MCF 10A (cell line): ENCODE measurements at regions not wholly inside any gene's neighbourhood (a gene's known extent, or its start where the extent isn't known, plus 50 kb on each side); places are given as distances from the start of the nearest gene placed in this dataset.
"Not testable (repeated sequence)": the region's sequence is repeated elsewhere in the genome, so short reads cannot be mapped to it uniquely, and the experiment has no call there.

Experiments
- BruUV-seq: library from RNA; stranded (reverse); fragments of 400-500 nt; replicated peaks from 2 replicates; lab custom pipeline; 2021; lab: Mats Ljungman, UMichigan
- CTCF ChIA-PET: fragments of 300-600 bp; sonication (Branson Sonifier 250); formaldehyde crosslinking; extraction: SDS; loops from one replicate; lab custom pipeline; 2021; ENCODE audit warnings: antibody characterized with exemption, inconsistent platforms; lab: Yijun Ruan, JAX
- POLR2A ChIA-PET: fragments of 300-600, 350-650 bp; sonication (Branson Sonifier 250); formaldehyde crosslinking; extraction: SDS; loops from one replicate; lab custom pipeline; 2020; ENCODE audit warnings: antibody characterized with exemption, inconsistent platforms; lab: Yijun Ruan, JAX
- DNase-seq: peaks from one replicate; pipeline ENCODE4 v3.0.0-alpha.2; 2018; ENCODE audit not compliant: unreplicated experiment
- H3K27ac Mint-ChIP-seq: one replicate; pipeline ENCODE4 v1.8.0; 2022; ENCODE audit warnings: mild to moderate bottlenecking, low read depth, mixed read lengths; ENCODE audit not compliant: unreplicated experiment
- H3K27me3 Mint-ChIP-seq: one replicate; pipeline ENCODE4 v1.8.0; 2022; ENCODE audit warnings: mixed read lengths; ENCODE audit not compliant: insufficient read depth, unreplicated experiment
- H3K36me3 Mint-ChIP-seq: one replicate; pipeline ENCODE4 v1.8.0; 2022; ENCODE audit warnings: mild to moderate bottlenecking, moderate library complexity, mixed read lengths; ENCODE audit not compliant: insufficient read depth, unreplicated experiment
- H3K4me1 Mint-ChIP-seq: one replicate; pipeline ENCODE4 v1.8.0; 2022; ENCODE audit warnings: mixed read lengths; ENCODE audit not compliant: insufficient read depth, unreplicated experiment
- H3K4me3 Mint-ChIP-seq: one replicate; pipeline ENCODE4 v1.8.0; 2022; ENCODE audit warnings: mild to moderate bottlenecking, moderate library complexity, mixed read lengths; ENCODE audit not compliant: unreplicated experiment
- H3K9me3 Mint-ChIP-seq: one replicate; pipeline ENCODE4 v1.8.0; 2022; ENCODE audit warnings: mixed read lengths; ENCODE audit not compliant: unreplicated experiment
- CTCF ChIP-seq: fragments of 200-600 bp; IDR thresholded peaks from one replicate; pipeline ENCODE4 v1.8.0; 2022; ENCODE audit warnings: antibody characterized with exemption, mild to moderate bottlenecking; ENCODE audit not compliant: unreplicated experiment
- intact Hi-C: fragments of 100-400 bp; cut with micrococcal nuclease; formaldehyde crosslinking; loops from 2 replicates; pipeline ENCODE4 v1.14.1; 2022

- ChIA-PET CTCF (no interaction called here), POLR2A (interaction anchor here (0.6 kb wide), 1 partner anchor 50 kb away, joined by 4 read pairs; no protein-coding TSS in a partner anchor)
- H3K36me3 Mint-ChIP-seq: no peaks in the 10 kb centered on the region
- peaks cover 23% of the 10 kb centered on the region for H3K9me3 Mint-ChIP-seq
- DNase-seq: peak; percentile 6
- H3K27me3 Mint-ChIP-seq: no peaks in the 10 kb centered on the region
- BruUV-seq: no TSS peak
- H3K4me1 Mint-ChIP-seq: no peaks in the 10 kb centered on the region
- no peak overlapping the region for H3K4me3 Mint-ChIP-seq
- no peak for TF ChIP-seq CTCF
- no peak overlapping the region for H3K27ac Mint-ChIP-seq
- intact Hi-C loops: no loop called here
These were observed 154.5 kb downstream of the MSN start for GRCh38 chrX:65821721-65822496.

GRCh38 chrX:65819983-65820382 is 152.5 kb downstream of the MSN start:
- intact Hi-C loops, DNase-seq, CTCF ChIA-PET, POLR2A ChIA-PET, H3K36me3 Mint-ChIP-seq, H3K27ac Mint-ChIP-seq, BruUV-seq, H3K4me1 Mint-ChIP-seq, H3K27me3 Mint-ChIP-seq, H3K4me3 Mint-ChIP-seq: not testable (repeated sequence)
- peaks cover 25% of the 10 kb centered on the region for H3K9me3 Mint-ChIP-seq

- CTCF ChIA-PET: no interaction called here
- H3K9me3 Mint-ChIP-seq: peaks cover 26% of the 10 kb centered on the region
These were observed 145.8 kb downstream of the MSN start for GRCh38 chrX:65813245-65813644.

GRCh38 chrX:65811558-65812228 is 144.2 kb downstream of the MSN start:
- ChIA-PET CTCF (no interaction called here), POLR2A (no interaction called here)
- peaks cover 27% of the 10 kb centered on the region for H3K36me3 Mint-ChIP-seq
- TF ChIP-seq CTCF: no peak
- H3K4me3 Mint-ChIP-seq: no peak overlapping the region
- H3K4me1 Mint-ChIP-seq: no peaks in the 10 kb centered on the region
- H3K9me3 Mint-ChIP-seq: peaks cover 26% of the 10 kb centered on the region
- intact Hi-C loops: no loop called here
- no peak for DNase-seq
- H3K27me3 Mint-ChIP-seq: no peaks in the 10 kb centered on the region
- H3K27ac Mint-ChIP-seq: no peak overlapping the region
- BruUV-seq: no TSS peak

More at GRCh38 chrX:65813245-65813644, 145.8 kb downstream of the MSN start:
- intact Hi-C loops: no loop called here
- Mint-ChIP-seq H3K4me3 (no peak overlapping the region), H3K27me3 (no peaks in the 10 kb centered on the region), H3K27ac (no peak overlapping the region), H3K4me1 (no peaks in the 10 kb centered on the region), H3K36me3 (peaks cover 14% of the 10 kb centered on the region)
- POLR2A ChIA-PET: no interaction called here
- no peak for TF ChIP-seq CTCF
- no peak for DNase-seq
- BruUV-seq: no TSS peak
